ENCODE measurements at regions not wholly inside any gene's neighbourhood (a gene's known extent, or its start where the extent isn't known, plus 50 kb on each side); places are given as distances from the start of the nearest gene placed in this dataset.
A peak's percentile ranks its signal among the peaks of the same experiment; 100 is the strongest.

DNA sequence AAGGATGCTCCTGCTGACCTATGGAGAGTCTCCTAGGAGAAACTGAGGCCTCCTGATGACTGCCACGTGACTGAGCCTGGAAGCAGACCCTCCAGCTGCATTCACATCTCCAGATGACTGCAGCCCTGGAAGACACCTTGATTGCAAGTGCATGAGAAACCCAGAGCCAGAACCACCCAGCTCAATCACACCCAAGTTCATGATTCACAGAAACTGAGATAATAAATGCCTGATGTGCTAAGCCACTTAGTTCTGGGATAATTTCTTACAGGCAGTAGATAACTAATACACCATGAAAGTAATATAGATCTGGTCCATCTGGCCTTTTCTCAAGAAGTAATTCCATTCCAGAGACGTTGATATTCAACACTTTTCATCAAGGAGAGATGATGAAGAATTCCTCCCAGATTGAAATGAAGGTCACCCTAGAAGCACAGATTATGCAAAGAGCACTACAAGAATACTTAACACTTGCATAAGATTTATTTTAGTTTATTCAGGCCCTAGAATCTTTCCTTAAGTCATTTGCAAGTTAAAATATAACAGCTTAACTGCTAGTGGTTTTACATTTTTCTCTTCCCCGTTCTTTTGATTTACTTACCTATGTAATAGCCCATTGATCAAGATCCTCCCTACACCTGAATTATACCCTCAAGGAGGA lies 208.2 kb upstream of the INHBA start:
- DNase-seq, result no peak

DNA sequence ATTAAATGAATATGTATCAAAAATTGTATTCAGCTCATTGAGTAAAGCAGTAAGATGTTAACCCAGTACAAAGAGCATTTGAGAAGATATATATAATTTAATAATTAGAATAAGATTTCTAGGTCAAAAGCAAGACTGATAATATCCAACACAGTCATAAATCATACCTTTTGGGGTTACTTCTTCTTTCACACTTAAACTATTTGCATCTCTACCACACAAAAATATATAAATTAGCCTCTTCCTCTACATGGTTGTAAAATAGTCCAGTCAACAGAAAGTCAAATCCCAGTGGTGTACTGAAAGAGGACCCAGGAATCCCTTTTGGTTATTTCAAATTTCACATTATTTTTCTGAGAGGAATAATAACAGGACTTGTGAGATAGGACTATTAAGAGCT lies 204.6 kb upstream of the INHBA start:
- DNase-seq, result no peak

DNA sequence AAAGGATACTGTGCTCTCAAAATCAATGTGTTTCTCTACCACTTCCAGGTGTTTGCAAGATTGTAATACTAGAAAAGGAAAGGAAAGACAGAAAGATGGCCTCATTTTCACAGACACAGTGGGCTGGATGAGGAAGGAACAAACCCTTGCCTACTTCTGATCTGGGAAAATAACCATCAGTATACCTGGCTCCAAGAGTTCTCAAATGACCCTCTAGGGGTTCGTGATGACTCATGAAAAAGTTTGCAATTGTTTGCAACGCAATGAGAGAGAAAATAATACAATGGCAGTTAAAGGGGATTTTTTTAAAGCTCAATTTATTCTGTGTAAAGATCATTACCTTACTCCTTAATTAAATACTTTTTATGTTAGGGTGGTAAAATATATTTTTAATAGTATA lies 197.6 kb upstream of the INHBA start:
- no peak for DNase-seq

DNA sequence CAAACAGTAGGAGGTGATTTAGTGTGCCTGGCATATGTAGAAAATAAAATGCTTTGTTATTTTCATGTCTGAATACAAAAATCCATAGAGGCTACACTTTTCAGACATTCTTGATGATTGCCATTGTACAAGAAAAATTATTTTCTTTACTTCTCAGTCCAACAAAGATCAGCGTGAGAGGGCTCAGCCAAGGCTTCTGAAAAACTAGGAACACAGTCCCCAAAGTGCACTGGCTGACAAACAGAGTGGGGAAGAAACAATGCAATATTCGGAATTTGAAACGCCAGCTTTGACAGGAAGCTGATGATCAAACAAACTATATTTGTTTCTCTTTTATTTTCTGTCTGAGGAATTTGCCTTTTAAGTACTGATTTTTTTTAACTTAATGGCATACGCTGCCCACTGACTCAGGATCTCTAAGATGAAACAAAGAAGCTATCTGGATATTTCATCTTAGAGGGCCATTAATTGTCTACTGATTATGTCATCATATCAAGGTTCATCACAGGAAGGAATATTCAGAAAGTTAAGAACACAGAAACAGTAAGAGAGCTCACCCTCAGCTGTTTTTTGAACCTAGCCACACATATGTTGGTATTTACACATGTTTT lies 197.0 kb upstream of the INHBA start:
- no peak for DNase-seq

DNA sequence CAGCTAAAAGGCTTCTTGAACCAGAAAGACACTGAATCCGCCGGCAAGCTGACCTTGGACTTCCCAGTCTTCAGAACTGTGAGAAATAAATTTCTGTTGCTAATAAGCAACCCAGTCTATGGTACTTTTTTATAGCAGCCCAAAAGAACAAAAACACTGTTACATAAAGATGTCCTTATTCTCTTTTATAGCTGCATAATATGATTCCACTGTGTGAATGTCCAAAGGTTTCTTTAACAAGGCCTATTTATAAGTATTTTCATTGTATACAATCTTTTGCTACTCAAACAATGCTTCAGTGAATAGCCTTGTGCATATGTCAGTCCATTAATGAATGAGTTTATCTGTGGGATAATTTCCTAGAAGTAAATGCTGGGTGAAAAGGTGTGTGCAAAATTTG lies 190.8 kb upstream of the INHBA start:
- no peak for DNase-seq

DNA sequence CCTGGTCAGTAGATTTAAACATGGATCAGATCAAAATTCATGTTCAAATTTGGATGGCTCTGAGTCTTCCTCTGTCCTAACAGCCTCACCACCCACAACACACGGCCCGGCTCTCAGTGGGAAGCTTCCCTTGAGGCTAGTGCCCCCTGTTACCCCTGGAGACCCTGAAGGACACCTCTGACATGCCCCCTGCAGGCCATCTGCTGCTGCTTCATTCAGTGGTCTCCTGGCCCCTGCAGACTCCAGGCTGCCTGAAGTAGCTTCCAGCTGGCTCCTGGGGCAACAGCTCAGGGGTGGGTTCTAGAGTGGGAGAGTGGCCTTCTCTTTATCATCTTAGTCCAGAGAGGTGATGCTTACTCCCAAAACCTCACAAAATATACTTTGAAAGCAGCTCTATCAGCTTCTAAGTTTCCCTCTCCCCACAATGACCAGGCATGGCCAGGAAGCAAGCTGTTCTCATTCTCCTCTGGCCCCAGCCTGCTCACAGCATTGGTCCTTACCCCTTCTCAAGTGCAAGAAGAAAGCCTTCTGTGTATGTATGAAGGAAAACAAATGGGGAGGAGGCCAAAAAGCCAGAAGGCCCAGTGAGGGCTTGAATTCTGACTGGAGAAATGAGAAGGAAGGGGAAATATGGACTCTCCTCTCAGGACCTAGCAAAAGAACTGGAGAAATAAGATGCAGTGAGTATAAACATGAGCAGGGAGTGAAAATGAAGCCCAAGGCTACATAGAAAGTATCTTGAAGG lies 189.6 kb upstream of the INHBA start:
- no peak for DNase-seq

DNA sequence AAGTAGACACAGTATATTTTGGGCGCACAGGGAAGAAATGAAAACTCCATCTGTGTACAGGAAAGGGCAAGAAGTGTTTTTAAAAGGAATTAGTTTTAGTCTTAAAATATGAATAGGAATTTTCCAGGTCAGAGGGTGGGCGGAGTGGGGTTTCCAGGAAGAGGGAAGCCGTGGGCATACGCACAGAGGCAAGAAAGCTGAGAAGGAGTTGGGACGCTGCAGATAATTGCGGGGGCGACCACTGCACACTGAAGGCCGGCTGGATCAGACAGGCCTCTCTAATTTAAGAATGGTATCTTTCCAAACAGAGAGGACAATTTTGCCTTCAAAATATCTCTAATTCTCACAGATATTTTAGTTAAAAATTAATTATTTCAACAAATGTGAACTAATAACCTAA lies 189.1 kb upstream of the INHBA start:
- no peak for DNase-seq

DNA sequence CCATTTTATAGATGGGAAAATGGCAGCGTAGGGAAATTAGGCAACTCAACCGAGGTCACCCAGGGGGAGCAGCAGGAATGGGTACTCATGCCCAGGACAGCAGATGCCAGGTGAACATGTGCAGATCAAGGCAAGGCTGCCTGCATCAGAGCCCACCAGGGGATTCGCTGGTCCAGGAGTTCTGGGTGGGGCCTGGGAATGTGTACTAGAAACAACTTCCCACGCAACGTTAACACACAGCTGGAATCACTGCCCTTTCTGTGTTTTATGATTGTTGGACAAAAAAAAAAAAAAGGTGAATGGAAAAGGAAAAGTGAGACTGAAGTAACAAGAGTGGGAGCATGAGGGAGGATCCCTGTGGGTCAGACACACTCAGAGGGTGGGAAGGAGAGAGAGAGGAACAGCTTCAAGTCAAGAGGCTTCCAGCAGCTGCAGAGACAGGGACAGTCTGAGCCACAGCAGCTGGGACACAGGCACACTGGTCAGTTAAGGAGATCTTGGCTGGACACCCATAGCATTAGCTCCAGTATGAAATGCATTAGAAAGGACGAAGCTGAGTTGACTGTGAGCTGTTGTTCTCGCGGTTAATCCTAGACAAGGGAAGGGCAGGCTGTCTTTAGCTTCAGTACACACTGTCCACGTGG lies 187.9 kb upstream of the INHBA start:
- no peak for DNase-seq

DNA sequence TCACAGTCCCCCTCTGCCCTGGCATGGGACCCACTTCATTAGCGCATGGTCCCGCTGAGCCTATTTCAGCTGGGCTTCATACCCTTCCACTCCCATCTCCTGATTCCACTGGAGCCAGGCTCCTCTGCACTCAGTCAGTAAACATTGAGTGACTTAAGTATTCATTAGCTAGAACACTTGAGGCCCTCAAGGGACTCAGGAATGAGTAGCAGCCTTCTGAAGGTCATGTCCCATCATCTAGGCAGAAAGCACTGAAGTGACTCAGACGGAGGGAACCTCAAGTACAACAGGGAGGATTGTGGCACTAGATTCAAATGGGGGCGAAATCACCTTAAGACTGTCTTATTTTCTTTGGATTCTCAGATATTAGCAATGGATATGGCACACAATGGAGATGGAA lies 186.6 kb upstream of the INHBA start:
- DNase-seq, result no peak

DNA sequence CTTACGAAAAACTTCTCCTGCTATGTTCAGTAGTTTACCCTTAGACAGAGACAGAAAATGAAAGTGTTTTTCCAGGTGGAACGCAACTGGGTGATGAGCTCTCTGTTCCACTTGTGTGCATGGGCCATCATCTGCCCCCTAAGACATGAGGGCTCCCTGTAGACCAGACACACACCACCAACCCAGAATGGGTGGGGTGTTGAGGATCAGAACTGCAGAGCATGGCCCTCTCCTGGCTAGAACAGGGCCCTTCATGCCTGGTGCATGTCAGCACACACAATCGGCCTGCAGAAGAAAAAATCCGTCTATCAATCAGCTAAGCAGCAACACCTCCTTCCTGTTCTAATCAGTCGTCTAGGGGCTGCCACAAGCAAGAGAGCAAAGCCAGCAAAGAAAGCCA lies 186.2 kb upstream of the INHBA start:
- no peak for DNase-seq

DNA sequence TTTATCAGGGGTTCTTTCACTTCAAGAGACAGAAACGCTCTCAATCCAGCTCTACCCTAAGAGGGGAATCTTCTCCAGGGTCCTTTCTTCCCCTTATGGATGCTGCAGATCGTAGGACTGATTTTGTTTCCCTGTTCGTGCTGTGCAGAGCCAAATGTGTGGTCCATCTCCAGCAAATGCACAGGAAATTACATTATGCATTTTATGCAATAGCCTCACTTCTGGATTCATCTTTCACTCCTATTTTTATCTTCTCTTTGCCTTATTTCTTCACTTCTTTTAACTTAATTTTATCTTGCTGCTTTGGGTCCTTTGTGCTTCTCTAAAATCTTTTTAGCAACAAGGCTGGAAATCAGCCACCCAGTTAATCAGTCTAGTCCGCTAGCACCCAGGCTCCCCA lies 184.5 kb upstream of the INHBA start:
- DNase-seq, result no peak

DNA sequence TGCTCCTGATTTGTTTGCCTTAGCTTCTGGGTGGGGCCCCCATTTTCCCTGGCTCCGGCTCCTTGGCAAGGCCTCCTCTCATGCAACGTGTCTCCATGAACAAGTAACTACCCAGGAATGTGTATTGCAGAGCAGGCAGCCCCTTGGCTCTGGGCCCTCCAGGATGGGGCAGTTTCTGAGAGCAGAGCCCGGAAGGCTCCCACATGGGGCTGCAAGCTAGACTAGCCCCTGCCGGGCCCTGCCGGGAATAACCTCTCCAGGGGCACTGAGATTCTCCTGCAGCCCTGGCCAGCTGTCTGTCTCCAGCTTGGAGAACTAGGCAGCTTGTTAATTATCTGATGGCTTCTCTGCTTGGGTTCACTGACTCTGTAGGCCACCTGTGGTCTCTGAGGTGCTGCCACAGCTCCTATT lies 184.0 kb upstream of the INHBA start:
- DNase-seq, result no peak

DNA sequence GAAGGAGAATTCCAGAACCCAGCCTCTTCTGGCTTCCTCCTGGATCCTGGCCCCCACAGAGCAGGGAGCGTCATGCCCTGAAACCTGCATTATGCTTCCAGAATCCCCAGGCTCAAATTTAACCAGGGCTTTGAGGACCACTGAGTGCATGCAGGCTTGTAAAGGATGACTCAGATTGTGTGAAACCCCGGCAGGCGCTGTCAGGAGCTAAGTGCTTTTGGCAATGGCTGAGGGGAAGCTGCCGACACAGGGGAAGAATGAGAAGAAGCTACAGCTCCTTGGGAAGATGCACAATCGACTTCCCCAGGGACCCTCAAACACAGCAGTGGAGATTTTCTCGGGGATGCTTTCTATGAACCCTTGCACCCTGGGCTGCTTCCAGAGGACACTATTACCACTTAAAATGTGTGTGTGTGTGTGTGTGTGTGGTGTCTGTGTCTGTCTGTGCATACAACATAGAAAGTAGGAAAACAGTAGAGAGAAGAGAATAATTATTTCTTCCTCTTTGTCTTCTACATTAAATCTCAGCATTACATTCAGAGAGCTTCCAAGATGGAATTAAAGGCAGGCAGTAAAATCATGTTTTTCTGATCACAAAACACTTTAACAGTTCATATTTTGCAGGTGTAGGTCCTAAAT lies 183.5 kb upstream of the INHBA start:
- no peak for DNase-seq

DNA sequence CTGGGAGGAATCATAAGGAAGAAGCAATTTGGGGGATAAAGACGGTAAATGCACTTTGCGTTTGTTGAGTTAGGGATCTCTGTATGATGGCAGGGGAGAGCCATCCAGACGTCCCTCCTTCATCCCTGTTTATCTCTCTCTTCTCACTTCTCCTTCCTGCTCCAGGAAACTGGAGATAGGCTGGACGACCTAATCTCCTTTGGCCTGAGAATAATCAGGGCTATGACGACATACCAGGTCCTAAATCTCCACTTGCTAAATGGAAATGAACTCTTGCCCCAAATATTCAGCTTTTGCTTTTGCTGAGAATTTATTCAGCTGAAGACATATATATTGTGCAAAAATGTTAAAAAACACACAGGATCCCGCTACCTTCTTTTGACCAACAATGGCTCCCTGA lies 182.9 kb upstream of the INHBA start:
- no peak for DNase-seq

DNA sequence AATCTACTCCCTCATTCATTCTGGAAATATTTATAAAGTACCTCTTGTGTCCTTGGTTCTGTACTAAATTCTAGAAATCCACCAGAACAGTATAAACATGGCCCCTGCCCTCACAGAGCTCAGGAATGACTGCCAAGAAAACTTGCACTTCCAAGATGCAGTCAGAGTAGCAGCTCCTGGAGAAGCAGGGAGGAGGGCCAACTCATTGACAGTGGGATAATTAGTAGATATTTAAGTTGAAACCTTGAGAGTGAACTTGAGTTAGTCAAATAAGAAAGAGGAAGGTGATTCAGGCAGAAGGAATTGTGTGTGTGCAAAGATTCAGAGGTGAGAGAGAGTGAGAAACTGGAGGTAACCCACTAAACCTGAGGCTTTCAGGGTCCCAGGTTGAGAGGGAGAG lies 182.2 kb upstream of the INHBA start:
- DNase-seq, result no peak

DNA sequence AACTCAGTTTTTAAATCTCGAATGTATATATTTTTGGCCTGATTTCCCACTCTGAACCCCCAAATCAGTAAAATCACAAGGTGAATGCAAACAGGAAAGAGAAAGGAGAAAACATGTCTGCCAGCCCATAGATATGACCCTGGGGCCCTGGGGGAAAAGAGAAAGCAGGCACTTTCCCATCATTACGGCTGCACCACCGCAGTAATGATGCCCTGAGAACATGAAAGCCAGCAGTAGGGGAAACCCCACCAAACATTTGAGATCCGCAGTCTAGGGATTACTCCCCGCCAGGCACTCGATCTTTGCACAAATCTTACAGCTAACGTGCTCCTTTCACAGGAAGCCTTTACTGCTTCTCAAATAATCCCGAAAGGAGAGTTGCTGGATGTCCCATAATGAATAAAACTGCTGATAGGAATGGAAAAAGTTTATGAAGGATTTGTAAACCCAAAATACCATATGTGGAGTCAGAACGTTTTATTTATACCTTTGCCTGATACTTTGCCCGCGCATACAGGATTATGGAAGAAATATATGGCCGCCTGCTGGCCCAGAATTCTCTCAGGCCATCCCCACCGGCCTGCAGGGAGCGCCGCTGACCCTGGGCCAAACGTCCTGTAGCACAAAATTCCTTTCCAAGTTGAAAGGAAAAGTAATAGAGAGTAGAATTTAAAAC lies 180.0 kb upstream of the INHBA start:
- DNase-seq, result peak in 1 of 2 experiments; percentile 15

DNA sequence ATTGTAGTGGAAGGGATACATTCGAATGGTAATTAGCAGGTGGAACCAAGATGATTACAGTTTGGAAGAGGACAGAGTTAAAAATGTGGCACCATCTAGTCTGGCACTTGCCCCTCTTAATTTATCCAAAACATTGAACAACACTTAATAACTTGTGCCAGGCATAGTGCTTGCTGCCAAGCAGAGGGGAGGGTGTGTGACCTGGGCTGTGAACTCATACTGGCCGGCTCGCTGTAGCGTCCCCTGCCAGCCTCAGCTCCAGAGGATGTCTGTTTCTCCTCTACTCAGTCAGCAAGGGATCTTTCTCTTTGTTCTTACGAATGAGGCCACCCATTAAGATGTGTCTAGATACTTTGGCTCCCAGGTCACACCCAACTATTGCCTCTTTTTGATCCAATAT lies 179.4 kb upstream of the INHBA start:
- DNase-seq, result no peak

DNA sequence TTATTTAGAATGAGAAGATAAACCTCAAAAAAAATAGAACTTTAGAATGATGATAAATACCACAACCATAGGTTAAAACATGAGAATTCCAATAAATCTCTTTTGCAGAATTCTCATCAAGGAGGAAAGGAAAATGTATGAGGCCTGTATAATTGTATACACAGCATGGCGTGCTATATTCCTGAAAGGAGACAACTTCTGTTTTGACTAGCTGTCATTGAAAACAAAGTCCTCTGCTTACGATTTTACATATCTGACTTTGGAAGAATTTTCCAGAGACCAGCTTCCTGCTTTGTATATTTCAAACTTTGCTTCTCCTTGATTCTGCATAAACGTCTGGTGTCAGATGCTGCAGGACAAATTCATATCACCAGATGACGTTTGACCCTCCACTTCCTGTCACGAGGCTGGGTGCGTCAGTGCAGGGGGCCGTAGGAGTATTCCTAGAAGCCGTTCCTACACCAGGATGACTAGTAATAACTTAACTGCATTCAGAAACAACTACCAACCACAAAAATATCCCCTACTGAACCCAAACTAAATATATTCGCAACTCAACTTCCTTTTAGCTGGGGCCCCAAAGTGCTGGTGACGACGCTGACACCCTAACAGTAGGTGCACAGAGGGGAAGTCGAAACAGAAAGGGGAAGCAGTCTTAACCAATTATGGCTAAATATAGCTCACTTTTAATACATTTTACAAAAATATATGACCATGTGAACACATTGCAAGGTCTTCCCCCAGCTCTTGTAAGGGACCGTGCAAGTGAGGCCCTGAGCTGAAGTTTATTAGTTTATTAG lies 178.6 kb upstream of the INHBA start:
- DNase-seq, result peak; percentile 73 to 80

DNA sequence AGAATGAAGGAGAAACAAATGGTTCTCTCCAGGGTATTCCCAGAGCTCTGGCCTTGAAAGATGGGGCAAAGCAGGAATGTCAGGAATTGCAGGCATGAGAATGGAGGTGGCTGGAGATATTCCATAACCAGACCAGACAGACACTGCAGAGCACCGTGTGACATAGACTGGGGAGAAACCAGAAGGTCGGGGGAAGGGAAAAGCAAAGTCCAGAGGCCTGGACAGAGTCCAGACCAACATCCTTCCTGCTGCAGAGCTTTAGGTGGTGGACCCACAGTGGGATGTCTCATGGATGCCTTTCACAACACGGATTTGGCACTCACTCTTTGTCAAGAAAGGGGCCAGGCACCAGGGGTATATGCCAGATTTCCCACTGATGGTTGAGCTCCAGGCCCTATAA lies 177.2 kb upstream of the INHBA start:
- no peak for DNase-seq

DNA sequence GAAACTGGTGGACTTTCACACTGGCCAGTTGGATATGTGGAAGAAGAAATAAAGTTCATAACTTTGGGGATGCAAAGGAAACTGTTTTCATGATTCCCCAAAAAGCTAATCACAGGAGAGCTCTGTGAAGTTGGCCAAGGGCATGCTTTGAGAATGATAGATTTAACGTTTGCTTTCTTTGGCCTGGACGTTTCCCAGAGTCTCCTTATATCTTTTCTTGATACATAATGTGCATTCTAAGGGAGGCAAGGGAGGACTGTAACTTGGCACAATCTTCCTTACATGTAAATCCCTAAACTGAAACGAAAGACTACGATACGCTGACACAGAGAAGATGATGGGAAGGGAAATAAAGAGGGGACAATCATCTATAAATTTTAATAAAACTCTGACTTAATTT lies 176.5 kb upstream of the INHBA start:
- DNase-seq, result no peak

DNA sequence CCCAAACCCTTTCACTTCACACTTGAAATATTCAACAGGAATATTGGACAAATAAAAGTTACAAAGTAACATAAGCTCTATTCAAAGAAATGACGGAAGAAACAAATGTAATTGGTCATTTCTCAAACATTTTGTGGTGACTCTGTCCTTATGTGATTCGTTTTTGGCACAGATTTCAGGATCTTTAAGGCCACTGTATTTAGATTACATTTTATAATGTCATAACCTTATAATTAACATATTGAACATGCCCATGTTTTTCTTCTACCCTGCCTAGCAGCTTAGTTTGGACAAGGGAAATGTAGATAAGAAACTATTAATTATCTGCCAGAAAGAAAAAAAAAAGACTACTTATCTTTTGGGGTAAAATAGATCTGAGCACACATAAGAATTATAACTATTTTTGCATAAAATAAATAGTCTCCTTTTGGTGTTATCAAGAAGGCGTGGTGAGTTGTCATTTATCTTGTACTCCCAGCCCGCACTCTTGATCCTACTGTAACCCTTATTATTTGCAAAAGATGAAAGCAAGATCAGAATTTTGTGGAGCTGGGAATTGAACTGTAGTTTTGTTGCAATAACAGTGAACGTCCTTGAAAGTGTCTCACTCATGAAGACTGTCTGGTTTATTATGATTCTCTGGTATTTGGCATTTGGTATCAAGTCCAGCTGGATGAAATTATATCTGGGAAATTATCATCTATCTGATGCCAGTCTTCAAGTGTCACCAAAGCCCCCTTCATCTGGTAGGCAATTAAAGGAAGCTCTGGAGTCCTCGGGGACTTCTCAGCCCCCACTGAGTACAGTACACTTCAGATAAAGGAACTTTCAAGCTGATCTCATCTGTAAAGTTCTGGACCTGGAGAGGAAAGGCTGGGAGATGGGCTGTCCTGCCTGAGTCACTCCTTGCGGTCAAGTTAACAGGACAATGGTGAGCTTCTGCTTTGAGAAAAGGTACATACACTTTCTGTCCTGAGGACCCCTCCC lies 175.7 kb upstream of the INHBA start:
- no peak for DNase-seq

Data from activated CD4-positive, alpha-beta T cell treated with anti-CD3 and anti-CD28 coated beads, Interleukin-2, amount 50 U/mL, for 48 hours (primary cell).